GM12878 (cell line): ENCODE measurements at regions not wholly inside any gene's neighbourhood (a gene's known extent, or its start where the extent isn't known, plus 50 kb on each side); places are given as distances from the start of the nearest gene placed in this dataset.

Experiments used
- ATF7 ChIP-seq: fragments of 450-650 bp; IDR thresholded peaks from 2 replicates; pipeline ENCODE4 v1.6.1; 2016; ENCODE audit warnings: low read depth, mild to moderate bottlenecking
- EGR1 ChIP-seq, 2 experiments: IDR thresholded peaks; 1 replicate in 1 of 2; 2 replicates in 1 of 2; pipeline ENCODE4 v1.6.1; 2011 to 2012; ENCODE audit warnings: low read depth in 2 of 2, low read length in 2 of 2, borderline replicate concordance in 1 of 2, mild to moderate bottlenecking in 1 of 2, moderate library complexity in 1 of 2
- GABPA ChIP-seq: IDR thresholded peaks from 2 replicates; pipeline ENCODE4 v1.6.1; 2014; ENCODE audit warnings: antibody characterized with exemption, low read depth, mild to moderate bottlenecking, inconsistent platforms
- MEF2B ChIP-seq: fragments of 450-650 bp; IDR thresholded peaks from 2 replicates; pipeline ENCODE4 v1.6.1; 2018; ENCODE audit warnings: mild to moderate bottlenecking, moderate library complexity; ENCODE audit not compliant: partially characterized antibody, poor library complexity, severe bottlenecking
- MTA3 ChIP-seq: IDR thresholded peaks from 2 replicates; pipeline ENCODE4 v1.6.1; 2012; ENCODE audit warnings: low read length, inconsistent platforms, borderline replicate concordance
- NFIC ChIP-seq: IDR thresholded peaks from 2 replicates; pipeline ENCODE4 v1.6.1; 2012; ENCODE audit warnings: low read depth, mild to moderate bottlenecking, inconsistent platforms, low read length, moderate library complexity
- POLR2A ChIP-seq: IDR thresholded peaks from 2 replicates; pipeline ENCODE4 v1.6.1; 2011; ENCODE audit warnings: low read depth, mild to moderate bottlenecking, low read length
- SREBF2 ChIP-seq: IDR thresholded peaks from 2 replicates; pipeline ENCODE4 v1.6.1; 2012; ENCODE audit warnings: mild to moderate bottlenecking, low read length
- TCF3 ChIP-seq: IDR thresholded peaks from 2 replicates; pipeline ENCODE4 v1.6.1; 2012; ENCODE audit warnings: low read depth, mild to moderate bottlenecking, low read length, borderline replicate concordance; ENCODE audit not compliant: insufficient read depth
- ZNF24 ChIP-seq: fragments of 450-650 bp; IDR thresholded peaks from 2 replicates; pipeline ENCODE4 v1.6.1; 2017; ENCODE audit warnings: antibody characterized with exemption, mild to moderate bottlenecking
- TF ChIP-seq, protein P1 (sequence below): IDR thresholded peaks from 2 replicates; pipeline ENCODE4 v1.6.1; 2012; ENCODE audit warnings: low read depth, low read length, improper control_type of control experiment
- TF ChIP-seq, protein P2 (sequence below), 3 experiments: IDR thresholded peaks in 2 of 3; conservative IDR thresholded peaks in 1 of 3; 2 replicates each; pipeline ENCODE4 v1.5.1; 2011; ENCODE audit warnings: low read depth in 3 of 3, low read length in 3 of 3, mild to moderate bottlenecking in 3 of 3, control low read depth in 2 of 3, moderate library complexity in 2 of 3, inconsistent platforms in 1 of 3, mixed read lengths in 1 of 3; ENCODE audit not compliant: control insufficient read depth in 2 of 3, insufficient read depth in 1 of 3; ENCODE audit errors: extremely low read depth in 1 of 3
- TF ChIP-seq, protein P3 (sequence below): IDR thresholded peaks from 2 replicates; pipeline ENCODE4 v1.6.1; 2011; ENCODE audit warnings: low read depth, mild to moderate bottlenecking, low read length, moderate library complexity, borderline replicate concordance; ENCODE audit errors: extremely low read depth

- TF ChIP-seq MTA3, result no peak
- no peak for TF ChIP-seq ZNF24
- TF ChIP-seq, protein P1, sequence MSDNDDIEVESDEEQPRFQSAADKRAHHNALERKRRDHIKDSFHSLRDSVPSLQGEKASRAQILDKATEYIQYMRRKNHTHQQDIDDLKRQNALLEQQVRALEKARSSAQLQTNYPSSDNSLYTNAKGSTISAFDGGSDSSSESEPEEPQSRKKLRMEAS, result no peak
- TF ChIP-seq SREBF2, result no peak
- TF ChIP-seq NFIC, result no peak
- TF ChIP-seq GABPA, result no peak
- no peak for TF ChIP-seq POLR2A
- TF ChIP-seq MEF2B, result no peak
- TF ChIP-seq ATF7, result no peak
- TF ChIP-seq, protein P2, sequence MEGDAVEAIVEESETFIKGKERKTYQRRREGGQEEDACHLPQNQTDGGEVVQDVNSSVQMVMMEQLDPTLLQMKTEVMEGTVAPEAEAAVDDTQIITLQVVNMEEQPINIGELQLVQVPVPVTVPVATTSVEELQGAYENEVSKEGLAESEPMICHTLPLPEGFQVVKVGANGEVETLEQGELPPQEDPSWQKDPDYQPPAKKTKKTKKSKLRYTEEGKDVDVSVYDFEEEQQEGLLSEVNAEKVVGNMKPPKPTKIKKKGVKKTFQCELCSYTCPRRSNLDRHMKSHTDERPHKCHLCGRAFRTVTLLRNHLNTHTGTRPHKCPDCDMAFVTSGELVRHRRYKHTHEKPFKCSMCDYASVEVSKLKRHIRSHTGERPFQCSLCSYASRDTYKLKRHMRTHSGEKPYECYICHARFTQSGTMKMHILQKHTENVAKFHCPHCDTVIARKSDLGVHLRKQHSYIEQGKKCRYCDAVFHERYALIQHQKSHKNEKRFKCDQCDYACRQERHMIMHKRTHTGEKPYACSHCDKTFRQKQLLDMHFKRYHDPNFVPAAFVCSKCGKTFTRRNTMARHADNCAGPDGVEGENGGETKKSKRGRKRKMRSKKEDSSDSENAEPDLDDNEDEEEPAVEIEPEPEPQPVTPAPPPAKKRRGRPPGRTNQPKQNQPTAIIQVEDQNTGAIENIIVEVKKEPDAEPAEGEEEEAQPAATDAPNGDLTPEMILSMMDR (IDR thresholded peaks at IDR 0.05 in 2 of 3, conservative IDR thresholded peaks at IDR 0.05 in 1 of 3; ENCODE audit: control insufficient read depth in 2 of 3, extremely low read depth in 1 of 3, insufficient read depth in 1 of 3, low read depth in 3 of 3, low read length in 3 of 3), result no peak
- no peak for TF ChIP-seq EGR1 (IDR thresholded peaks at IDR 0.05; ENCODE audit: borderline replicate concordance in 1 of 2, low read depth in 2 of 2, low read length in 2 of 2)
- TF ChIP-seq, protein P3, sequence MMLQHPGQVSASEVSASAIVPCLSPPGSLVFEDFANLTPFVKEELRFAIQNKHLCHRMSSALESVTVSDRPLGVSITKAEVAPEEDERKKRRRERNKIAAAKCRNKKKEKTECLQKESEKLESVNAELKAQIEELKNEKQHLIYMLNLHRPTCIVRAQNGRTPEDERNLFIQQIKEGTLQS, result no peak
- no peak for TF ChIP-seq TCF3
Observed at GRCh38 chr14:106493962-106494823, 967.8 kb downstream of the TMEM121 start.
